ENCODE measurements at regions not wholly inside any gene's neighbourhood (a gene's known extent, or its start where the extent isn't known, plus 50 kb on each side); places are given as distances from the start of the nearest gene placed in this dataset.

GRCh38 chr15:93662162-93662885 lies 569.0 kb upstream of the MCTP2 start:
- TF ChIP-seq CTCF (IDR thresholded peaks at IDR 0.05; ENCODE audit: borderline replicate concordance, extremely low read depth, low read length, poor library complexity, severe bottlenecking) (no peak), EZH2 (IDR thresholded peaks at IDR 0.05; ENCODE audit: borderline replicate concordance, low read depth, low read length, severe bottlenecking) (no peak)
